ENCODE measurements at regions not wholly inside any gene's neighbourhood (a gene's known extent, or its start where the extent isn't known, plus 50 kb on each side); places are given as distances from the start of the nearest gene placed in this dataset.
"Not testable (repeated sequence)": the region's sequence is repeated elsewhere in the genome, so short reads cannot be mapped to it uniquely, and the experiment has no call there.

GRCh38 chr11:114956566-114956965, 278.2 kb downstream of the NXPE2 start:
- no peaks in the 10 kb centered on the region for H3K36me3 Mint-ChIP-seq
- DNase-seq (ENCODE audit: extremely low spot score, unreplicated experiment), result no peak
- H3K4me3 Mint-ChIP-seq, result no peak overlapping the region
- no peak overlapping the region for H3K27ac Mint-ChIP-seq
- no peaks in the 10 kb centered on the region for H3K9me3 Mint-ChIP-seq
- H3K4me1 Mint-ChIP-seq (ENCODE audit: unreplicated experiment), result peaks cover 7% of the 10 kb centered on the region
- TF ChIP-seq CTCF (conservative IDR thresholded peaks at IDR 0.05), result no peak
- H3K27me3 Mint-ChIP-seq, result peaks cover 15% of the 10 kb centered on the region

GRCh38 chr11:114959953-114960505, 281.7 kb downstream of the NXPE2 start:
- H3K27me3 Mint-ChIP-seq, result peaks cover 25% of the 10 kb centered on the region
- H3K9me3 Mint-ChIP-seq, result no peaks in the 10 kb centered on the region
- no peak overlapping the region for H3K27ac Mint-ChIP-seq

GRCh38 chr11:114960819-114961218, 282.5 kb downstream of the NXPE2 start:
- not testable (repeated sequence) for DNase-seq (ENCODE audit: extremely low spot score, unreplicated experiment); H3K36me3 Mint-ChIP-seq; H3K4me3 Mint-ChIP-seq

More at GRCh38 chr11:114959953-114960505, 281.7 kb downstream of the NXPE2 start:
- Mint-ChIP-seq H3K4me1 (ENCODE audit: unreplicated experiment) (peaks cover 9% of the 10 kb centered on the region), H3K36me3 (no peaks in the 10 kb centered on the region), H3K4me3 (no peak overlapping the region)
- no peak for DNase-seq (ENCODE audit: extremely low spot score, unreplicated experiment)
- no peak for TF ChIP-seq CTCF (conservative IDR thresholded peaks at IDR 0.05)

GRCh38 chr11:114964676-114965214, 286.4 kb downstream of the NXPE2 start:
- Mint-ChIP-seq H3K4me3 (no peak overlapping the region), H3K27me3 (peaks cover 21% of the 10 kb centered on the region), H3K4me1 (ENCODE audit: unreplicated experiment) (peaks cover 16% of the 10 kb centered on the region), H3K36me3 (no peaks in the 10 kb centered on the region), H3K9me3 (peaks cover 7% of the 10 kb centered on the region), H3K27ac (no peak overlapping the region)
- TF ChIP-seq CTCF (conservative IDR thresholded peaks at IDR 0.05), result no peak
- no peak for DNase-seq (ENCODE audit: extremely low spot score, unreplicated experiment)

More at GRCh38 chr11:114960819-114961218, 282.5 kb downstream of the NXPE2 start:
- not testable (repeated sequence) for H3K9me3 Mint-ChIP-seq, H3K27ac Mint-ChIP-seq
- Mint-ChIP-seq H3K27me3 (peaks cover 26% of the 10 kb centered on the region), H3K4me1 (ENCODE audit: unreplicated experiment) (peaks cover 13% of the 10 kb centered on the region)

- Mint-ChIP-seq H3K4me1 (ENCODE audit: unreplicated experiment) (peaks cover 6% of the 10 kb centered on the region), H3K9me3 (peaks cover 7% of the 10 kb centered on the region), H3K27ac (no peak overlapping the region), H3K36me3 (no peaks in the 10 kb centered on the region), H3K4me3 (no peak overlapping the region), H3K27me3 (peaks cover 5% of the 10 kb centered on the region)
- DNase-seq (ENCODE audit: extremely low spot score, unreplicated experiment), result no peak
- TF ChIP-seq CTCF (conservative IDR thresholded peaks at IDR 0.05), result no peak
Measured at GRCh38 chr11:114970927-114971645, 292.8 kb downstream of the NXPE2 start.

GRCh38 chr11:114972105-114972504, 293.8 kb downstream of the NXPE2 start:
- Mint-ChIP-seq H3K9me3 (peaks cover 7% of the 10 kb centered on the region), H3K36me3 (no peaks in the 10 kb centered on the region), H3K4me1 (ENCODE audit: unreplicated experiment) (peaks cover 5% of the 10 kb centered on the region), H3K4me3 (no peak overlapping the region), H3K27ac (no peak overlapping the region), H3K27me3 (no peaks in the 10 kb centered on the region)
- no peak for TF ChIP-seq CTCF (conservative IDR thresholded peaks at IDR 0.05)
- no peak for DNase-seq (ENCODE audit: extremely low spot score, unreplicated experiment)
